Body of pancreas (tissue), 4 donors: ENCODE measurements at regions not wholly inside any gene's neighbourhood (a gene's known extent, or its start where the extent isn't known, plus 50 kb on each side); places are given as distances from the start of the nearest gene placed in this dataset.

Source experiments
- POLR2A ChIP-seq, 3 donors: fragments of 450-650 bp; IDR thresholded peaks; one replicate each; pipeline ENCODE4 v1.6.1; 2016; ENCODE audit warnings: antibody characterized with exemption in 3 of 3, mild to moderate bottlenecking in 2 of 3
- TF ChIP-seq, protein P1 (sequence below), 7 experiments: fragments of 450-650 bp in 4 of 7; fragments of 200-600 bp in 3 of 7; sonication (generic) in 3 of 7; IDR thresholded peaks; one replicate each; pipeline ENCODE4 v1.5.1; 2016 to 2019; ENCODE audit warnings: antibody characterized with exemption in 7 of 7

GRCh38 chr17:70329721-70330120, 160.4 kb downstream of the KCNJ2 start:
- no peak for TF ChIP-seq POLR2A (IDR thresholded peaks at IDR 0.05)
- TF ChIP-seq, protein P1, sequence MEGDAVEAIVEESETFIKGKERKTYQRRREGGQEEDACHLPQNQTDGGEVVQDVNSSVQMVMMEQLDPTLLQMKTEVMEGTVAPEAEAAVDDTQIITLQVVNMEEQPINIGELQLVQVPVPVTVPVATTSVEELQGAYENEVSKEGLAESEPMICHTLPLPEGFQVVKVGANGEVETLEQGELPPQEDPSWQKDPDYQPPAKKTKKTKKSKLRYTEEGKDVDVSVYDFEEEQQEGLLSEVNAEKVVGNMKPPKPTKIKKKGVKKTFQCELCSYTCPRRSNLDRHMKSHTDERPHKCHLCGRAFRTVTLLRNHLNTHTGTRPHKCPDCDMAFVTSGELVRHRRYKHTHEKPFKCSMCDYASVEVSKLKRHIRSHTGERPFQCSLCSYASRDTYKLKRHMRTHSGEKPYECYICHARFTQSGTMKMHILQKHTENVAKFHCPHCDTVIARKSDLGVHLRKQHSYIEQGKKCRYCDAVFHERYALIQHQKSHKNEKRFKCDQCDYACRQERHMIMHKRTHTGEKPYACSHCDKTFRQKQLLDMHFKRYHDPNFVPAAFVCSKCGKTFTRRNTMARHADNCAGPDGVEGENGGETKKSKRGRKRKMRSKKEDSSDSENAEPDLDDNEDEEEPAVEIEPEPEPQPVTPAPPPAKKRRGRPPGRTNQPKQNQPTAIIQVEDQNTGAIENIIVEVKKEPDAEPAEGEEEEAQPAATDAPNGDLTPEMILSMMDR (IDR thresholded peaks at IDR 0.05): no peak
